ENCODE measurements at regions not wholly inside any gene's neighbourhood (a gene's known extent, or its start where the extent isn't known, plus 50 kb on each side); places are given as distances from the start of the nearest gene placed in this dataset.

DNA sequence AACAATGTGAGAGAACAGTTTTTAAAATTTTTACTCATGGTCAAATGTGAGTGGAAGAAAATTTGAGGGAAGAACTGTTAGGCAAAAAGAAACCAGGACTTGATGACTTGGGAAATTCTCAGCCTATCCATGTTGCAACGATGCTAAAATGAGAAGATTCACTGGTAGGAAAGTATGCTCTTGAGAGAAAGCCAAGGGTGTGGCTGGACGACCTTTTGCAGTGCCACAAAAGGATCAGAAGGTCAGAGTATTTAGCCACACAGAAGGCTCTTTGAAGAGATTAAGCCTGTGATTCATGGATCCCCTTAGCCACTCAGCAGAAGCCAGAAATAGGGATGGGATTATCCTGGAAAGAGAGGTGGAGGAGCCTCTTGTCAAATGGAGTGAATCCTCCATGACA, 336.8 kb downstream of the LRIG3 start:
- Histone ChIP-seq H3K36me3 (no peaks in the 10 kb centered on the region), H3K9me3 (no peaks in the 10 kb centered on the region), H3K4me1 (peaks cover 0 to 25% (median 11%) of the 10 kb centered on the region in 3 donors), H3K27me3 (no peaks in the 10 kb centered on the region), H3K4me3 (no peak overlapping the region), H3K27ac (peak overlapping the region in 3 of 4 donors; percentile 30 to 57 (median 45))
- TF ChIP-seq, protein P1, sequence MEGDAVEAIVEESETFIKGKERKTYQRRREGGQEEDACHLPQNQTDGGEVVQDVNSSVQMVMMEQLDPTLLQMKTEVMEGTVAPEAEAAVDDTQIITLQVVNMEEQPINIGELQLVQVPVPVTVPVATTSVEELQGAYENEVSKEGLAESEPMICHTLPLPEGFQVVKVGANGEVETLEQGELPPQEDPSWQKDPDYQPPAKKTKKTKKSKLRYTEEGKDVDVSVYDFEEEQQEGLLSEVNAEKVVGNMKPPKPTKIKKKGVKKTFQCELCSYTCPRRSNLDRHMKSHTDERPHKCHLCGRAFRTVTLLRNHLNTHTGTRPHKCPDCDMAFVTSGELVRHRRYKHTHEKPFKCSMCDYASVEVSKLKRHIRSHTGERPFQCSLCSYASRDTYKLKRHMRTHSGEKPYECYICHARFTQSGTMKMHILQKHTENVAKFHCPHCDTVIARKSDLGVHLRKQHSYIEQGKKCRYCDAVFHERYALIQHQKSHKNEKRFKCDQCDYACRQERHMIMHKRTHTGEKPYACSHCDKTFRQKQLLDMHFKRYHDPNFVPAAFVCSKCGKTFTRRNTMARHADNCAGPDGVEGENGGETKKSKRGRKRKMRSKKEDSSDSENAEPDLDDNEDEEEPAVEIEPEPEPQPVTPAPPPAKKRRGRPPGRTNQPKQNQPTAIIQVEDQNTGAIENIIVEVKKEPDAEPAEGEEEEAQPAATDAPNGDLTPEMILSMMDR (IDR thresholded peaks at IDR 0.05): no peak
- TF ChIP-seq POLR2A (IDR thresholded peaks at IDR 0.05): no peak
- 23 to 27% methylated on average over 2 of the region's 2 CpGs for WGBS, 2 donors
- DNase-seq: no peak
- intact Hi-C loops (cut with DNase I): no loop called here

DNA sequence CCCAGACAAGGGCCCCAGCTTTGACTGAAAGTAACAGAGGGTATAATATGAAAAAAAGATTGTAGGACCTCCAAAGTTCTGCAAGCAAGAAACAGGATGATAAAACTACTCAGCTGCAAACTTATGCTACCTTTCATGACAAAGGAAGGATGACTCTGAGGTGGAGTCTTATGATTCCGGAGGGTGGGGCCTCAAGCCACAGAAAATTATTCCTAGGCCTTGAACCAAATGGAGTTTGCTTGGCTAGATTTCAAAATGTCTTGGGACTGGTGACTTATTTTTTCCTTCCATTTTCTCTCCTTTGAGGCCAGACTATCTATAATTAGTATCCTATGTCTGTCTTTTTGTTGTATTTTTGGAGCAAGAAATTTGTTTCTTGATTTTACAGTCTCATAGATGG, 336.4 kb downstream of the LRIG3 start:
- TF ChIP-seq POLR2A (IDR thresholded peaks at IDR 0.05): no peak
- TF ChIP-seq, protein P1 (IDR thresholded peaks at IDR 0.05): no peak
- no peaks in the 10 kb centered on the region for H3K9me3 ChIP-seq
- intact Hi-C loops (cut with DNase I): no loop called here
- no peak for DNase-seq
- H3K4me1 ChIP-seq: peaks cover 0 to 27% (median 11%) of the 10 kb centered on the region in 3 donors
- no peaks in the 10 kb centered on the region for H3K27me3 ChIP-seq
- 65 to 69% methylated on average over 1 of the region's 1 CpG for WGBS, 2 donors
- peak overlapping the region in 3 of 4 donors; percentile 30 to 57 (median 45) for H3K27ac ChIP-seq
- H3K36me3 ChIP-seq: no peaks in the 10 kb centered on the region
- no peak overlapping the region for H3K4me3 ChIP-seq

DNA sequence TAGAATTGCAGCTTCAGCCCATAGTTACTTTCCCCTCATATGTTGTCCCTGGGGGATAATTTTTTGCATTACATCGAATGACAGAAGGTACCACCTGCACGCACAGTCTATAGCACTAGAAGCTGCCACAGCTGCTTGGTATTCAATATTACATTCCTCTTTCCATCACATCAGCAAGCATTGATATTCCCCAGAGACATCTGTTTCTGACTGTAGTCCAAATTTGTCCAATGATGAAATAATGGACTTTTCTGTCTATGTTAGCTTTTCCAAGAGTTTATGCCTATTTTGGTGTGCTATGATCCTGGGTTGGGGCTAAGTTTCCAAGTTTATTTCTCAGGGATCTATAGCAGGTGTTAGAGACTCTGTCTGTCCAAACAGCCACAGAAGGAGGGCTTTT, 335.4 kb downstream of the LRIG3 start:
- Histone ChIP-seq H3K4me3 (no peak overlapping the region), H3K27ac (peak overlapping the region in 3 of 4 donors; percentile 30 to 57 (median 45)), H3K9me3 (no peaks in the 10 kb centered on the region), H3K36me3 (no peaks in the 10 kb centered on the region), H3K27me3 (no peaks in the 10 kb centered on the region), H3K4me1 (peaks cover 0 to 27% (median 11%) of the 10 kb centered on the region in 3 donors)
- WGBS, 2 donors: 56 to 83% methylated on average over 2 of the region's 2 CpGs
- TF ChIP-seq, protein P1 (IDR thresholded peaks at IDR 0.05): no peak
- TF ChIP-seq POLR2A (IDR thresholded peaks at IDR 0.05): no peak
- intact Hi-C loops (cut with DNase I): no loop called here
- no peak for DNase-seq

DNA sequence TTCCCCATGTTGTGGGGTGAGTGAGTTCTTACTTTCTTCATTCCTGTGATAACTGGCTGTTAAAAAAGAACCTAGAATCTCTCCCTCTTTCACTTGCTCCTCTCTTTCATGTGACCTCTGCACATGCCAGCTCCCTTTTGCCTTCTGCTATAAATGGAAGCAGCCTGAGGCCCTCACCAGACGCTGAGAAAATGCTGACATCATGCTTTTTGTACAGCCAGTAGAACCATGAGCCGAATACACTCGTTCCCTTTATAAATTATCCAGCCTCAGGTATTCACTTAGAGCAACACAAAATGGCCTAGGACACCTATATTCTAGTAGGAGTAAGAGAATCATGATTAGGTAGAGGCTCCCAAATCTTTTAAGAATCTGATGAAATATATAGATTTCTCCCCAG, 333.5 kb downstream of the LRIG3 start:
- WGBS, 2 donors: 40 to 72% methylated on average over 3 of the region's 3 CpGs
- Histone ChIP-seq H3K9me3 (no peaks in the 10 kb centered on the region), H3K4me3 (no peak overlapping the region), H3K27me3 (no peaks in the 10 kb centered on the region), H3K4me1 (peaks cover 0 to 41% (median 11%) of the 10 kb centered on the region in 3 donors), H3K36me3 (no peaks in the 10 kb centered on the region), H3K27ac (no peak overlapping the region)
- intact Hi-C loops (cut with DNase I): no loop called here
- DNase-seq: no peak
- TF ChIP-seq, protein P1 (IDR thresholded peaks at IDR 0.05): no peak
- no peak for TF ChIP-seq POLR2A (IDR thresholded peaks at IDR 0.05)

DNA sequence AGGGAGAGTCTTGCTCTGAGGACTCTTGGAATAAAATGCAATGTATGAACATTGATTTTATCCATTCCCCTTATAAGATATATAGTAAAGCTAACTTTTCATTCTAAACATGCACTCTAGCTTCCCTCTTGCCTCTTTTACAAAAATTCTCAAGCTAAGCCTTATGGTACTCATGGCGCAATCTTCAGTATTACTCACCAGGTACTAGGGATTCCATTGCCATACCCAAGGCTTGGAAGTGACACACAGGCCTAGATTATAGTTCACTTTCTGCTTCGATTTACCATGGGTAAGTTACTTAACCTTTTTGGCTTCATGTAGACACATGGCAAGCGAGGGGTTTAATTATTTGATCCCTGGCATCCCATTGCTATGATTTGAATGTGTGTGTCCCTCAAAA, 331.5 kb downstream of the LRIG3 start:
- Histone ChIP-seq H3K36me3 (no peaks in the 10 kb centered on the region), H3K27me3 (no peaks in the 10 kb centered on the region), H3K9me3 (no peaks in the 10 kb centered on the region), H3K4me3 (no peak overlapping the region), H3K4me1 (peaks cover 0 to 52% (median 18%) of the 10 kb centered on the region in 3 donors), H3K27ac (peak overlapping the region in 1 of 4 donors; percentile 19)
- TF ChIP-seq, protein P1 (IDR thresholded peaks at IDR 0.05): no peak
- TF ChIP-seq POLR2A (IDR thresholded peaks at IDR 0.05): no peak
- intact Hi-C loops (cut with DNase I): no loop called here
- no peak for DNase-seq
- 52 to 62% methylated on average over 3 of the region's 3 CpGs for WGBS, 2 donors

Measured in esophagus squamous epithelium (tissue), 5 donors.